Eye (tissue), 1 donor: ENCODE measurements at regions not wholly inside any gene's neighbourhood (a gene's known extent, or its start where the extent isn't known, plus 50 kb on each side); places are given as distances from the start of the nearest gene placed in this dataset.
"Not testable (repeated sequence)": the region's sequence is repeated elsewhere in the genome, so short reads cannot be mapped to it uniquely, and the experiment has no call there.

ENCODE experiments used
- DNase-seq: peaks from one replicate; pipeline ENCODE4 v3.0.0-alpha.2; 2015

DNA sequence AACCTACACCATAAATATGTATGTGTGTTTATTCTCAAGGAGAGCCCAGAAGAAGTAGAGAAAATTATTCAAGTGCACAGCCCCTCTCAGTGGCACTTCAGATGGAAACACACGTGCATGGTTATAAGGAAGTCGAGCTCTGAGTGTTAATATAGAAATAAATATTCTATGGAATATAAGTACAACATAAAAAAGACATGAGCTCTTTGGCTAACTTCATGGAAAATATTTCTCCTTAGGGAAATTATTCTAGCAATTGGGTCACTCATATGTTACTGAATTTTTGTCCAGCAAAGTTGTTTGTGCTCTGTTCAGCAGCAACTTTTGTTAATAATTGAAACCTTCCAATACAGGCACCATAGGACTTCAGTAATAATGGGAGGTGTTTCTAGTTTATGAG, 939.0 kb downstream of the LRFN5 start:
- DNase-seq, result no peak

DNA sequence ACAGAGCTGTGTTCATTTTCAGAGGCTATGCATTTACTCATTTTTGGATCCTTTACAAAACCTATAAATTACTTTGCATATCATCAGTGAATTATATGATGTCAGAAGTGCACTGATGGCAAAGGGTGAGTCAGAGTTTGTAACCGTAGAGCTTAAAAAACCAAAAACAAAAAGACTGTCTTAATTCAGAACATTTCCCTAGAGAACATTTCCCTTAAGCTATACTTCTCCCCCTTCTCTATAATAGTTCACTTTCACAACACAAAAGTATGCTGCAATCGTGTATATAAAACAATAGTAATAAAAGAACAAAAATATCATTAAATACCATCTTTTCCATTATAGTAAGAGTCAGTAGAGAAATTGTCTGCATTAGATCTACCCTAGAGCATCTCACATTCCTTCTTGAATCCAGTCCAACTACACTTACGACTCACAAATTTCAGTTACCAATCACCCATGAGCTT, 934.9 kb downstream of the LRFN5 start:
- DNase-seq, result no peak

DNA sequence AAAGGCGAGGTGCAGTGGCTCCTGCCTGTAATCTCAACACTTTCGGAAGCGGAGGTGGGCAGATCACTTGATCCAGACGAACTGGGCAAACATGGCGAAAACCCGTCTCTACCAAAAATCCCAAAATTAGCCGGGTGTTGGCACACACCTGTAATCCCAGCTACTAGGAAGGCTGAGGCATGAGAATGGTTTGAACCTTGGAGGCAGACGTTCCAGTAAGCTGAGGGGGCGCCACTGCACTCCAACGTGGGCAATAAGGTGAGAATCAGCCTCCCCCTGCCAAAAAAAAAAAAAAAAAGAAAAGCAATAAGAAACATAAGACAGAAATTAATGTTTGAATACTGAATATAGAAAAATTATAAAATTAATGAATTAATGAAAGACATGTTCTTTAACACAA, 928.7 kb downstream of the LRFN5 start:
- DNase-seq, result no peak

DNA sequence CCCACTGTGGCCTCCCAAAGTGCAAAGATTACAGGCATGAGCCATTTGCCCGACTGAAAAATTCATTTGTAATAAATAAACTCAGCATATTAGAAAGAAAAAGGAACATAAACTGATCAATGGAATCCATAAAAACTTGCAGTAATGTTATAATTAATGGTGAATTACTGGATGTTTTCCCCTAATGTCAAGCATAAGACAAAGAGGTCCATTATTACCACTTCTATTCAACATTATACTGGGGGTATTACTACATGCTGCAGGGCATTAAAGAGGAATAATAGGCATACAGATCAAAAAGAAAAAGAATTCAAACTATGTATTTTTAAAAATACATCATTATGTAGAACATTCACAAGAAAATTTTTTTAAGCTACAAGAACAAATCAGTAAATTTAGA, 926.8 kb downstream of the LRFN5 start:
- no peak for DNase-seq

DNA sequence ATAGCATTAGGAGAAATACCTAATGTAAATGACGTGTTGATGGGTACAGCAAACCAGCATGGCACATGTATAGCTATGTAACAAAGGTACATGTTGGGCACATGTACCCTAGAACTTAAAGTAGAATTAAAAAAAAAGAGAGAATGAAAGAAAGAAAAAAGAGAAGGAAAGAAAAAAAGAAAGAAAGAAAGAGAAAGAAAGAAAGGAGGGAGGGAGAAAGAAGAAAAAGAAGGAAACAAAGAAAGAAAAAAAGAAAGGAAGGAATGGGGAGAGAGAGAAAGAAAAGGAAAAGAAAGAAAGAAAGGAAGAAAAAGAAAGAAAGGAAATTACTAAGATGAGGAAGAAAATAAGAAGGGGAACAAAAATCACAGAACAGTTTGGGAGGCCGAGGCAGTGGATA, 925.5 kb downstream of the LRFN5 start:
- DNase-seq, result no peak

DNA sequence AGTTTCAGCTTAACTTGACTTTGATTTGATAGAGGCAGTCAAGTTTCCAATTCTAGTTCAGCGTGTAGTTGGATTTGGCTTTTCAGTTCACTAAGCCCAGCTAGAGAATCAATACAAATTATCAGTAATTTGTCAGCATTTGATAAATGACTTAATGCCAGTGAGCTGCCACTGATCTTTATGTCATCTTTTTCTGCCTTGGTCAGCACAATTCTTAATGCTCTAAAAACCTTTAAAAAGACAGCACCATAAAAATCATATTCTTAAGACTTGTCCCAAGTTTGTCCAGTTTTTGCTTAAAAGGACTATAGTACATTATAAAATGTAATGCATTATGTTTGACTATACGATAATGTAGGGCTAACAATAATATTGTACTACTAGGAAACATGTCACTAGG, 920.5 kb downstream of the LRFN5 start:
- DNase-seq, result peak; percentile 4

DNA sequence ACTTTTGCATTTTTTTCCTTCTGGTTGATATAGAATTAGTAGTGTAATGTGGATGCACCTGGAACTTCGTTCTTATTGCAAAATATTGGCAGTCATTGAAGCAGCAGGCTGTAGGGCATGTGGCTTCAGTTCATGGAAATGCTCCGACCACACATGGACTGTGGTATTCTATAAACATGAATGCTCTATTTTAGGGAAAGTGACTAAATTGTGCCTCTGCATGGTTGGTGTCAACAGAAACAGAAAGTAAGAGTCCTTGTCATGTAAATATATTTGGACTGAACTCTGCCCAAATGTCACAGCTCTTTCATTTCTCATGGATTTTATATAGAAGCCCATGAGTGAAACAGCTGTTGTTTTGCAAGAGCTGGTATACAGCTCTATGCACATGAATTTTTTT, 917.0 kb downstream of the LRFN5 start:
- DNase-seq, result no peak

DNA sequence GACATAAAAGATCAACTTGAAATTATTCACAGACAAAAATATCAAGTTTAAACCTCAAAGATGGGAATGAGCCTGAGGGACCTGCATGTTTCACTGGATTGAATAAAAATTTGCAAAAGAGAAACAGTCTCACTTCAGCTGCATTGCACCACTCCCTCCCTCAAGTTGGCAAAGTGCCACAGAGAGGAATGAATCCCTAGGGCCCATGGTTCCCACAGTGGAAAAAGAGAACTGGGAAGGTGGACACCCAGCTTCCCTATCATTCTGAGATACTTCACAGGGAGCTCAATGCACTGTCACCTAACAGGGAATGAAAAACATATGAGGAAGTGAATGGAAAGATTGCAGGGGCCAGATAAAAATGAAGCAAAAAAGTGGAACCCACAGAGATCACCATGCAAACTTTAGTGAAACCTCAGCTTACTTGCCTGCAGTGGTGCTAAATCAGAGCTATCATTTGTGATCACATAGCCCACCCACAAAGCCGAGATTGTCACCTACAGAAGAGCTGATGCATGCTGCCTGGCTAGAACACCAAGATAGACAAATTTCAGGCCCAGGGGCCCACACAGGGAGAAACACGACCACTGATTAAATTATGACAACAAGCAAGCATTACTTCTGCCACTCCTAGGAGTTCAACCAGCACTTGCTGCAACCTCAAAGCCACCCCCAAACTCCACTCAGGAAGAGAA, 911.3 kb downstream of the LRFN5 start:
- no peak for DNase-seq

DNA sequence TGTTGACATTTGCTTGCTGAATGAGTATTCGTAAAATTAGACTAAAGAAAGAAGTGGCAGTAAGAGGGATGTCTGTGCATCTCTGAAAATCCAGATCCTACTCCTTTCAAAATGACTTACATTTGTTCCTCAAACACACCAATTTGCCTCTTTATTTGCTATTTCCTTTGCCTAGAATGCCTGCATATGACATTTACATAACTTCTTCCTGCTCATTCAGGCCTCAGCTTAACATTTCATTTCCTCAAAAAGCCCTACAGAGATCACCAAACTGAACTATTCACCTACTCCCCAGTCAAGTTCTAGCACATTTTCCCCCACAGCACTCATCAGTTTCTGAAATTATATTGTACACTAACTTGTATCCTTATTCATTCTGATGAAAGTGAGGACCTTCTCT, 907.2 kb downstream of the LRFN5 start:
- DNase-seq, result no peak

DNA sequence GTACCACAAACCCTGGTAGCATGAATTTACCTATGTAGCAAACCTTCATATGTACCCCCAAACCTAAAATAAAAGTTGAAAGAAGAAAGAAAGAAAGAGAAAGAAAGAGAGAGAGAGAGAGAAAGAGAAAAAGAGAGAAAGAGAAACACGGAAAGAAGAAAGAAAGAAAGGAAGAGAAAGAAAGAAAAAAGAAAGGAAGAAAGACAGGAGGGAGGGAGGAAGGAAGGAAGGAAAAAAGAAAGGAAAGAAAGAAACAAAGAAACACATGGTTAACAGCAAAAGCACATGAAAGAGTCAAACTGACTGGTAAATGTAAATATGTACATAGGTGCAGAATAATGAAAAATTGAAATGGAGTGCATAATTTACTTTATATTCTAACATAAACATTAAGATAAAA, 903.4 kb downstream of the LRFN5 start:
- DNase-seq, result no peak

DNA sequence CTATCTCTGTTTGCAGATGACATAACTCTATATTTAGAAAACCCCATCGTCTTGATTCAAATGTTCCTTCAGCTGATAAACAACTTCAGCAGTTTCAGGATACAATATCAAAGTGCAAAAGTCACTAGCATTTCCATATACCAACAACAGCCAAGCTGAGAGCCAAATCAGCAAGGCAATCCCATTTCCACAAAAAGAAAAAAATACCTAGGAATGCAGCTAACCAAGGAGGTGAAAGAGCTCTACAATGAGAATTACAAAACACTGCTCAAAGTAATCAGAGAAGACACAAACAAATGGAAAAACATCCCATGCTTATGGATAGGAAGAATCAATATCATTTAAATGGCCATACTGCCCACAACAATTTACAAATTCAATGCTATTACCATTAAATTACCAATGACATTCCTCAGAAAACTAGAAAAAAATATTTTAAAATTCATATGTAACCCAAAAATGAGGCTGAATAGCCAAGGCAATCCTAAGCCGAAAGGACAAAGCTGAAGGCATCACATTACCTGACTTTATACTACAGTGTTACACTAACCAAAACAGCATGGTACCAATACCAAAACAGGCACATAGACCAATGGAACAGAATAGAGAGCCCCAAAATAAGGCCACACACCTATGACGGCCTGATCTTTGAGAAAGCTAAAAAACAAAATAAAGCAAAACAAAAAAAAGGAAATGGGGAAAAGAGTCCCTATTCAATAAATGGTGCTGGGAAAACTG, 901.7 kb downstream of the LRFN5 start:
- DNase-seq, result no peak

DNA sequence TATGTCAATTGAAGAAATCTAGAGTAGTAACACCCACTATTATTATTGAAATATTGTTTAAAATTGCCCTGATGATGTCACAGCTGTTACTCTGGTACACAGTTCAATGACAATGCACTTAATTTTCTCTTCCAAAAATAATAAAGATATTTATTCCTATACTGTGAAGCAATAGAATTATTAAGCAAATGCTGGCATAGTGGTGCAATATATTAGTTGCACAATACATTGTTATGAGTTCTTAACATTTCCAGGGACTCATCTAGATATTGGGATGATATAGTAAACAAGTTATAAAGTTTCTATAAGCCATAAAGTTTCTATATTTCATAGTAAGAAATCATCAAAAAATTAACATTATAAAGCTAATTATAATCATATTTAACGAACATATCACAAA, 897.8 kb downstream of the LRFN5 start:
- no peak for DNase-seq

DNA sequence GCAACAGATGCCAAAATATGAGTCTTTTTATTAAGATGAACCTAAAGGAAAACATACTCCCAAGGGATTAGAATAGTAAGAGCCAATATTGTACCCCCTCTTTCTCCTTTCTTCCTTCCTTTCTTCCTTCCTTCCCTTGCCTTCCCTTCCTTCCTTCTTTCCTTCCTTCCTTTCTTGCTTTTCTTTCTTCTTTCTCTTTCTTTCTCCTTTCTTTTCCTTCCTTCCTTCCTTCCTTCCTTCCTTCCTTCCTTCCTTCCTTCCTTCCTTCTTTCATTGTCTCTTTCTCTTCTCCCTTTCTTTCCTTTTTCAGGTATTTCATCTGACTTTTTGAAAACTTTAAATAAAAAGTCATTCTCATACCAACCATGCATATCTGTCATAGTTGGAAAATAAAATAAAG, 892.5 kb downstream of the LRFN5 start:
- no peak for DNase-seq

DNA sequence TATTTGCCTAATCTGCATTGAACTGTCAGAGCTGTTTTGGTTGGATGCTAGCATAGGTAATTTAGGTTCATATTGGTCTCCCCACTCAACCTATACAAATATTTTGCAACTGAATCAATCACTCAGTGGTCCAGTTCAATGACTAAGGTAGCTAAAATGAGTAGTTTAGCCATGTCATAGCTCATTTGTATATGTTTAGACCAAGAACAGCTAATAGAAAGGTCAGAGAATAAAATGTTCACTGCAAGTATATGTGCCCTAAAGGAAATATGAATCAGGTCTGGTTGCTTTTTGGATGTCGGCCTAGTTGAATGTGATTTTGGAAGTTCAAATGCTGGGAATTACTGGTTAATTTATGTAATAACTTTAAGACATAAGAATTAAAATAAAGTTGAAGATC, 883.9 kb downstream of the LRFN5 start:
- DNase-seq, result no peak

DNA sequence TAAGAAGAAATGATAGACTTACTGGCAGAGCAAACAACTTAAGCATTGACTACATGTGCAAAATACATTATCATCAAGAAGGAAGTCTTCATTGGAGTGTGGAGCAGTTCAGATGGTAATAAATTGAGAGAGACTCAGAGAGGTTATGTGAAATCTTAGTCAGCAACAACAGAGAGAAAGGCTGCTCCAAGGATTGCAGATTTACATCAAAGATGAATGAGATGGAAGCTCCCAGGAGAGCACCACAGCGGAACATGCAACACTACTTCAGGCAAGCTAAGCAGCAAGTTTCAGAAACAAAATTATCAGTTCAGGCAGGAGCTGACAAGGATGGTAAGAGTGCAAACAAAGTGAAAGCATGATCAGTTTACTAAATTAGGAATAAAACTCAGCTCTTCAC, 882.3 kb downstream of the LRFN5 start:
- peak; percentile 41 for DNase-seq

DNA sequence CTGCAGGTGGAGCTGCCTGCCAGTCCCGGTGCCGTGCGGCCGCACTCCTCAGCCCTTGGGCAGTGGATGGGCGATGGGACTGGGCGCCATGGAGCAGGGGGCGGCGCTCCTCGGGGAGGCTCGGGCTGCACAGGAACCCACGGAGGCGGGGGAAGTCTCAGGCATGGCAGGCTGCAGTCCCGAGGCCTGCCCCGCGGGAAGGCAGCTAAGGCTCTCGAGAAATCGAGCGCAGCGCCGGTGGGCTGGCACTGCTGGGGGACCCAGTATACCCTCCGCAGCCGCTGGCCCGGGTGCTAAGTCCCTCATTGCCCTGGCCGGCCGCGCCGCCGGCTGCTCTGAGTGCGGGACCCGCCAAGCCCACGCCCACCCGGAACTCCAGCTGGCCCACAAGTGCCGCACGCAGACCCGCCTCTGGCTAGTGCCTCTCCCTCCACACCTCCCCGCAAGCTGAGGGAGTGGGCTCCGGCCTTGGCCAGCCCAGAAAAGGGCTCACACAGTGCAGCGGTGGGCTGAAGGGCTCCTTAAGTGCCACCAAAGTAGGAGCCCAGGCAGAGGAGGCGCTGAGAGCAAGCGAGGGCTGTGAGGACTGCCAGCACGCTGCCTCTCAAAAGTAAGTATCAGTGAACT, 875.8 kb downstream of the LRFN5 start:
- DNase-seq, result not testable (repeated sequence)

DNA sequence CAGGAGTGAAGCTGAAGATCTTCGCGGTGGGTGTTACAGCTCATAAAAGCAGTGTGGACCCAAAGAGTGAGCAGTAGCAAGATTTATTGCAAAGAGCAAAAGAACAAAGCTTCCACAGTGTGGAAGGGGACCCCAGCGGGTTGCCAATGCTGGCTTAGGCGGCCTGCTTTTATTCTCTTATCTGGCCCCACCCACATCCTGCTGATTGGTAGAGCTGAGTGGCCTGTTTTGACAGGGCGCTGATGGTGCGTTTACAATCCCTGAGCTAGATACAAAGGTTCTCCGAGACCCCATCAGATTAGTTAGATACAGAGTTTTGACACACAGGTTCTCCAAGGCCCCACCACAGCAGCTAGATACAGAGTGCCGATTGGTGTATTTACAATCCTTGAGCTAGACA, 875.0 kb downstream of the LRFN5 start:
- DNase-seq, result not testable (repeated sequence)

DNA sequence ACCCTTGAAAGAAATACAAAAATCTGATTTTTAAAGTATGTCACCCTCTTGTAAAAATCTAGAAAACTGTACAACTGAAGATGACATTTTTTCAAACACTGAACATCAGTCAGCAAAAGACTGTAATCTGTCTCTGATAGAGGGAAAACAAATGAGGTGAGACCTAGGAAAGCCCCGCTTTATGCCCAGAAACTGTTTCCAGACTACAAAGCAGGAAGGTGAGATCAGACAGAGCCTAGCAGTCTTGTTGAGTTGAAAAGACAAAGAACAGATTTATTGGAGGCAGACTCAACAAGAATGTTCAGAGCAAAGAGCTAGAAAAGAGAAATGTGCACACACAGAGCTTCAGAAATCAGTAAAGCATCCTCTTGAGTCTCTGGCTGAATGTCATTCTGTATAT, 873.6 kb downstream of the LRFN5 start:
- no peak for DNase-seq

DNA sequence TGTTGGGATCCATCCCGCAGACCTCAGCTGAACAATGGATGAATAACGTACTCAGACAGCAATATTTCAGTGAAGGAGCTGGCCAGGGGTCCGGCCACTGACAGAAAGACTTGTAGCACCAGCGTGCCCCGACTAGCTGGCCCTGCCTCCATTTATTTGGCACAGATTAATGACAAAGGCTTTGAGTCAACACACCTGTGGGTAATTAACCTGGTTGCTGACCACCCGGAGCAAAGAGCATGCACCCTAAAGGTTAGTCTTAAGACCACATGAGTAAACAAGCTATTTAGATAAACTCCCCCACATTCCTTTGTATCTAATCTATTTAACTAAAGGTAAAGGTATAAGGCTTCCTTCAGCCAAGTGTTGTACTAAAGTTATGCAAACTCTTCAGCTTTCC, 868.6 kb downstream of the LRFN5 start:
- no peak for DNase-seq

DNA sequence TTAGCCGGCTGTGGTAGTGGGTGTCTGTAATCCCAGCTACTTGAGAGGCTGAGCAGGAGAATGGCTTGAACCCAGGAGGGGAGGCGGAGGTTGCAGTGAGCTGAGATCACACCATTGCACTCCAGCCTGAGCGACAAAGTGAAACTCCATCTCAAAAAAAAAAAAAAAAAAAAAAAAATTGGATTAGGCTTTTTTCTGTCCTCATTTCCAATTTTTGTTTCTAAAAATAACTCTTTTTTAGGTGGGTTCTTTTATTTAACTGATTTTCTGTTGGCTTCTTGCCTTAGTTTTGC, 863.7 kb downstream of the LRFN5 start:
- DNase-seq, result no peak

DNA sequence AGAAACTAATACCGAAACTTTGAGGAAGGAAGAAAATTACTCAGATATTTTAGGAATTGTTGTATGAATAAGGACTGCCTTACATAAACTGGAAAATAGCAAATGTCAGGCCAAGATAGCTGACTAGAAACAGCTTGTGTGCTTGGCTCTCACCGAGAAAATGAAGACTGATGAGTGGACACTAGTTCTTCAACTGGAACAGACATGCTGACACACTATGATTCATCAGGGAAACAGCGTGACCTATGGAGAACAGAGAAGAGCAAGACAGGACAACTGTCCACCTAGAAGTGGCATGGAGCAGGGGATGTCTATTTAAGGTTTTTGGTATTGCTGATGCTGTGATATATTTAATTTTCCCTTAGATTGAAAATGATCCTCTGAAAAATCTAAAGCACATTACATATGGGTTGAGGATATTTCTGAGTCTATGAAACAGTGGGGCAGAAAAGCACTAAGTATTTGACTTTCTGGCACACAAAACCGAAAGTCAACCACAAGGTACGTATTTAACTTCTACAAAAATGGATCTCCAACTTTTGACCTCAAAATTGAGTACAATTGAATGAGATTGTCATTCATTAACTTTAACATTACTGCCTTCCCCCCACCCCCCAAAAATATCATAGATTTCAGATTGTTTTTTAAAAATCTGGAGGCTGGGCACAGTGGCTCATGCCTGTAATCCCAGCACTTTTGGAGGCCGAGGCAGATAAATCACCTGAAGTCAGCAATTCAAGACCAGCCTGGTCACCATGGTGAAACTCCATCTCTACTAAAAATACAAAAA, 863.2 kb downstream of the LRFN5 start:
- no peak for DNase-seq

DNA sequence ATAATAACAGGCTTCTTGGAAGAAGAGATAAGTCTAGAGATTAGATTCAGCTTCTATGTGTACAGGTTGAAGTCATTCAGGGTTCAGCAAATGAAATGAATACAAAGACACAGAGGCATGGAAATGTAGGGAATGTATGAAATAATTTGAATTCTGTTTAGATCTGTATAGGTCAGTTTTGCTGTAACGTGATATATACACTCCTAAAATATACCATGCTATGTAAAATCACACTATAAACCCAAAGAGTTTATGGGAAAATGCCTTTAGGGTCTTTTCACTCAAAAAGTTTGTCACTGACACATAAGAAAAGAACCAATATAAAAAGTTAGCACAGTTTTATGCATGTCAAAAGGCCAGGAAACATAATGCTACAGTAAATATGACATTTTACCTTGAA, 854.0 kb downstream of the LRFN5 start:
- no peak for DNase-seq

DNA sequence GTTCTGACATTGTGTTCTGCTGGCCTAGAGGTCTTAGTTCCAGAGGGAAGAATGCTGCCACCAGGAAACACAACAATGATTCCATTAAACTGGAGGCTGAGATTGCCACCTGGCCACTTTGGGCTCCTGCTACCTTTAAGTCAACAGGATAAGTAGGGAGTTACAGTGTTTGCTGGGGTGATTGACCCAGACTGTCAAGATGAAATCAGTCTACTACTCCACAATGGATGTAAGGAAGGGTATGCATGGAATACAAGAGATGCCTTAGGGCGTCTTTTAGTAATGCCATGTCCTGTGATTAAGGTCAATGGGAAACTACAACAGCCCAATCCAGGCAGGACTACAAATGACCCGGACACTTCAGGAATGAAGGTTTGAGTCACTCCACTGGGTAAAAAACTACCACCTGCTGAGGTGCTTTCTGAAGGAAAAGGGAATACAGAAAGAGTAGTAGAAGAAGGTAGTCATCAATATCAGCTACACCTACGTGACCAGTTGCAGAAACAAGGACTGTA, 852.6 kb downstream of the LRFN5 start:
- no peak for DNase-seq
